Keratinocyte (primary cell): ENCODE measurements at regions not wholly inside any gene's neighbourhood (a gene's known extent, or its start where the extent isn't known, plus 50 kb on each side); places are given as distances from the start of the nearest gene placed in this dataset.

Source experiments
- CTCF ChIP-seq, 3 experiments: IDR thresholded peaks in 1 of 3; conservative IDR thresholded peaks in 1 of 3; optimal IDR thresholded peaks in 1 of 3; 2 replicates in 2 of 3; 3 replicates in 1 of 3; pipeline versions ENCODE3 to v1.5.1; 2011; ENCODE audit warnings: low read length in 3 of 3, mild to moderate bottlenecking in 3 of 3, moderate library complexity in 2 of 3, control low read depth in 1 of 3, inconsistent platforms in 1 of 3; ENCODE audit not compliant: insufficient read depth in 2 of 3; ENCODE audit errors: extremely low read depth in 1 of 3
- EZH2 ChIP-seq: IDR thresholded peaks from one replicate; pipeline ENCODE4 v1.6.1; 2012; ENCODE audit warnings: inconsistent platforms, mild to moderate bottlenecking, low read length, moderate library complexity

- TF ChIP-seq CTCF (optimal IDR thresholded peaks at IDR 0.05 in 1 of 3, IDR thresholded peaks at IDR 0.05 in 1 of 3, conservative IDR thresholded peaks at IDR 0.05 in 1 of 3; ENCODE audit: extremely low read depth in 1 of 3, insufficient read depth in 2 of 3, low read length in 3 of 3): no peak
- TF ChIP-seq EZH2: no peak
Observed at GRCh38 chr20:48380661-48381060, 447.1 kb downstream of the PREX1 start.
